Colonic mucosa (tissue), 4 donors: ENCODE measurements at regions not wholly inside any gene's neighbourhood (a gene's known extent, or its start where the extent isn't known, plus 50 kb on each side); places are given as distances from the start of the nearest gene placed in this dataset.

Experiments used
- DNase-seq: peaks from one replicate; pipeline ENCODE4 v3.0.0-alpha.2; 2020
- H3K27ac ChIP-seq: fragments of 200-600 bp; one replicate; pipeline ENCODE4 v1.8.0; 2021
- H3K27me3 ChIP-seq: fragments of 200-600 bp; one replicate; pipeline ENCODE4 v1.8.0; 2021
- H3K36me3 ChIP-seq: fragments of 200-600 bp; one replicate; pipeline ENCODE4 v1.8.0; 2021
- H3K4me1 ChIP-seq: fragments of 200-600 bp; one replicate; pipeline ENCODE4 v1.8.0; 2021; ENCODE audit warnings: mild to moderate bottlenecking
- H3K4me3 ChIP-seq: fragments of 200-600 bp; one replicate; pipeline ENCODE4 v1.8.0; 2021
- H3K9ac ChIP-seq, 2 donors: one replicate each; pipeline ENCODE4 v1.7.0; 2013; ENCODE audit warnings: control low read depth in 2 of 2, low read depth in 2 of 2, low read length in 2 of 2
- H3K9me3 ChIP-seq: fragments of 200-600 bp; one replicate; pipeline ENCODE4 v1.8.0; 2021
- CTCF ChIP-seq: fragments of 200-600 bp; IDR thresholded peaks from one replicate; pipeline ENCODE4 v1.8.0; 2022; ENCODE audit warnings: antibody characterized with exemption, mild to moderate bottlenecking
- intact Hi-C: fragments of 100-400 bp; cut with DNase I; formaldehyde crosslinking; loops from one replicate; pipeline ENCODE4 v1.14.1; 2022
- donor health status: healthy.
- donor health status: DM: no; HTN: no; CAD: no.
- donor health status: DM: no; HTN: no; CAD: no.

DNA sequence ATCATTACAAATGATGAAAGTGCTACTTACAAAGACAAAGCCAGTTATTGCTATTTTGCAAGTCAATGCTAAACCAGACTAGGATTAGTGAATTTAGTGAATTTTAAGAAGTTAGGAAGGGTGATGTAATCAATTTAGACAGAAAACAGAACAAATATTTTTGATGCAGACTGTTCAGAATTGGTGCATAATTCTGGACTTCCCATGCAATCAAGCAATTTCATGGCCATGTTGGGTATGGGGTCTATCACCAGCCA lies 85.4 kb downstream of the CH25H start:
- Histone ChIP-seq H3K27ac (no peak overlapping the region), H3K27me3 (no peaks in the 10 kb centered on the region), H3K9ac (no peak overlapping the region), H3K9me3 (no peaks in the 10 kb centered on the region), H3K4me1 (no peaks in the 10 kb centered on the region), H3K36me3 (no peaks in the 10 kb centered on the region), H3K4me3 (no peak overlapping the region)
- intact Hi-C loops: no loop called here
- TF ChIP-seq CTCF: no peak
- DNase-seq: no peak

DNA sequence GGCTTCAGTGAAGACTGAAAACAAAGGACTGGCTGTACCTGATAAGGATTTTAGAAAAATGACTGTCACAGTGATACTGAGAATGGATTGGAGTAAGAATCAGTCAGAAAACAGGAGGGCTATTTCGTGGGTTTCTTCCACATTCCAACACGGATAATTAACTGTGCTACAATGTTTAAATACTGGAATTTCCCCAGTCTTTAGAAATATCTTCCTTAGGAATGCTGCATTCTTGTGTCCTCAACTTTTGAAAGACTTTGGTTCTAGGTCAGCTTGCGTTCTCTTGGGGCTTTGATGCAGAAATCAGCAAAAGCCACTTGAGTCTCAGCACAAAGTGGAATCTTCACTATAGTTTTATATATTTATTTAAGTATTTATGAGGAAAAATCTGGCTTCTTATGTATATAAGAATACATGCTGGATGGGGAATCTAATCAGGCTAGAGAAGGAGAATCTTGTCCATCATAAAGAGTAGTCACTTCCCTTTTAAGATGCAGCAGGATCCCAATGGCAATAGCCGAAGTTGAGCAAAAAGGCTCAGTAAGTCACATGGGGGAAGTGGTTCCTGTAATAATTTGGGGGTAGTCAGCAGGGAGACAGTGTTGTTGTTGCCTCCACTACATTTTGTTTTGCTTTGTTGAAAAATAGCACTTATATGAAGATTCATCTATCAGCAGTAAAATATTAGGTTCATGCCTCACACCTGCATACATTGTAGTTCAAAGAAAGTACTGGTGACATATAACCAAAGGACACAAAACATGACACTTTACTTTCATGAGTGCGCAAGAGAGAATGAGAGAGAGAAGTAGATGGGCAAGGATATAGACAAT lies 86.0 kb downstream of the CH25H start:
- Histone ChIP-seq H3K9me3 (no peaks in the 10 kb centered on the region), H3K27me3 (no peaks in the 10 kb centered on the region), H3K4me1 (no peaks in the 10 kb centered on the region), H3K36me3 (no peaks in the 10 kb centered on the region), H3K9ac (no peak overlapping the region), H3K4me3 (no peak overlapping the region), H3K27ac (no peak overlapping the region)
- intact Hi-C loops: no loop called here
- TF ChIP-seq CTCF: no peak
- no peak for DNase-seq

GRCh38 chr10:89119651-89120050 lies 87.5 kb downstream of the CH25H start:
- no peak for DNase-seq
- Histone ChIP-seq H3K27ac (no peak overlapping the region), H3K36me3 (no peaks in the 10 kb centered on the region), H3K9me3 (no peaks in the 10 kb centered on the region), H3K9ac (no peak overlapping the region), H3K4me1 (no peaks in the 10 kb centered on the region), H3K27me3 (no peaks in the 10 kb centered on the region), H3K4me3 (no peak overlapping the region)
- TF ChIP-seq CTCF: no peak
- intact Hi-C loops: no loop called here

DNA sequence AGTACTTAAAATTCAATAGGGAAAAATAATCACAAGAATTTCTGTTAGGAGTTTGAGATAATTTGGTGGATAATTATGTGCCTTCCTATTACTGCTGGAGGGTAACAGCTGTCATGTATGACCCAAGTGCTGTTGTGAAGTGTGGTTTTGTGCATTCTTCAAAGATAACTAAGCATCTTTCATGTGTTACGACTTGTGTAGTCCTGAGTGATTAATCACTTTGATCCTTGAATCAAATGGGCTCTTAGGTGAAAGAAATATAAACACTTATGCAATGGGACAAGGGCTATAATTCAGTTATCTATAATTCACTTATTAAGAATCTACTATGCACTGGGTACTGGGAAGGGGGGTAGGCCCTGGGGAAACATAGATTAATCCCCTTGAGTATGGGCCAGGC lies 89.0 kb downstream of the CH25H start:
- no peaks in the 10 kb centered on the region for H3K36me3 ChIP-seq
- no peak for DNase-seq
- intact Hi-C loops: no loop called here

GRCh38 chr10:89115876-89116627 lies 91.1 kb downstream of the CH25H start:
- Histone ChIP-seq H3K27ac (no peak overlapping the region), H3K9ac (no peak overlapping the region), H3K27me3 (no peaks in the 10 kb centered on the region), H3K36me3 (no peaks in the 10 kb centered on the region), H3K4me1 (no peaks in the 10 kb centered on the region), H3K4me3 (no peak overlapping the region), H3K9me3 (no peaks in the 10 kb centered on the region)
- no peak for DNase-seq
- TF ChIP-seq CTCF: no peak
- intact Hi-C loops: no loop called here

More for the DNA sequence above, 89.0 kb downstream of the CH25H start:
- H3K27ac ChIP-seq: no peak overlapping the region
- no peak overlapping the region for H3K9ac ChIP-seq
- no peak for TF ChIP-seq CTCF
- no peaks in the 10 kb centered on the region for H3K27me3 ChIP-seq
- H3K4me3 ChIP-seq: no peak overlapping the region
- H3K4me1 ChIP-seq: no peaks in the 10 kb centered on the region
- H3K9me3 ChIP-seq: no peaks in the 10 kb centered on the region
